HepG2 (cell line): ENCODE measurements at regions not wholly inside any gene's neighbourhood (a gene's known extent, or its start where the extent isn't known, plus 50 kb on each side); places are given as distances from the start of the nearest gene placed in this dataset.

ENCODE experiments used
- ATAC-seq: fragments of 200-7000 bp; cut with Tn5 transposase; 3 replicates; pipeline ENCODE4 v1.9.1; 2020; ENCODE audit warnings: mild to moderate bottlenecking, moderate library complexity
- BruUV-seq: library from RNA; stranded (reverse); fragments of 400-500 nt; replicated peaks from 2 replicates; lab custom pipeline; 2021; lab: Mats Ljungman, UMichigan
- CTCF ChIA-PET: fragments of 300-600 bp; formaldehyde crosslinking; extraction: SDS; loops from one replicate; lab custom pipeline; 2021; ENCODE audit warnings: low total read pairs, inconsistent platforms, low intra/inter-chr PET ratio; lab: Yijun Ruan, JAX
- POLR2A ChIA-PET: fragments of 350-600 bp; sonication (Branson Sonifier 250); formaldehyde crosslinking; loops from one replicate; lab custom pipeline; 2020; ENCODE audit warnings: antibody characterized with exemption, inconsistent platforms; lab: Yijun Ruan, JAX
- DNase-seq: peaks from one replicate; pipeline ENCODE4 v3.0.0-alpha.2; 2015; ENCODE audit warnings: low spot score
- FAIRE-seq: peaks from 3 replicates; lab custom pipeline; 2011; peaks lifted over from hg19 to GRCh38; lab: Jason Lieb, UNC
- H2AFZ ChIP-seq: one replicate; pipeline ENCODE4 v1.6.1; 2011; ENCODE audit warnings: low read length, inconsistent platforms
- H3K27ac ChIP-seq: fragments of 300-600 bp; 3 replicates; pipeline ENCODE4 v1.8.0; 2011; ENCODE audit warnings: mixed run types, mild to moderate bottlenecking, mixed read lengths, low read length, inconsistent platforms; ENCODE audit not compliant: insufficient read depth; ENCODE audit errors: extremely low read length
- H3K27me3 ChIP-seq, 2 experiments: fragments of 200-600 bp in 1 of 2; 2 replicates in 1 of 2; 3 replicates in 1 of 2; pipeline versions ENCODE4 v1.6.0 to v1.8.0; 2011; ENCODE audit warnings: low read length in 2 of 2, mild to moderate bottlenecking in 2 of 2, moderate library complexity in 2 of 2, inconsistent platforms in 1 of 2; ENCODE audit not compliant: insufficient read depth in 2 of 2, control insufficient read depth in 1 of 2
- H3K36me3 ChIP-seq, 2 experiments: fragments of 200-600 bp in 1 of 2; replicated peaks in 1 of 2; 2 replicates in 1 of 2; 3 replicates in 1 of 2; pipeline versions ENCODE4 v1.5.1 to v1.8.0; 2011; ENCODE audit warnings: low read length in 2 of 2, inconsistent platforms in 1 of 2; ENCODE audit not compliant: insufficient read depth in 2 of 2, control insufficient read depth in 1 of 2
- H3K4me1 ChIP-seq: 2 replicates; pipeline ENCODE4 v1.5.1; 2012; ENCODE audit warnings: low read length, inconsistent platforms; ENCODE audit not compliant: insufficient read depth
- H3K4me2 ChIP-seq: 2 replicates; pipeline ENCODE4 v1.6.0; 2011; ENCODE audit warnings: low read depth, low read length, inconsistent platforms
- H3K4me3 ChIP-seq, 3 experiments: fragments of 200-600 bp in 1 of 3; sonication (generic), shearing (Covaris generic) in 1 of 3; replicated peaks in 1 of 3; 2 replicates each; pipeline ENCODE4 v1.5.1; 2011 to 2016; ENCODE audit warnings: low read length in 3 of 3, inconsistent platforms in 2 of 3, low read depth in 2 of 3, mild to moderate bottlenecking in 2 of 3, control low read depth in 1 of 3, mixed read lengths in 1 of 3; ENCODE audit not compliant: insufficient read depth in 1 of 3
- H3K79me2 ChIP-seq: one replicate; pipeline ENCODE4 v1.6.1; 2011; ENCODE audit warnings: low read length, inconsistent platforms; ENCODE audit not compliant: insufficient read depth
- H3K9ac ChIP-seq: 2 replicates; pipeline ENCODE4 v1.6.0; 2011; ENCODE audit warnings: mild to moderate bottlenecking, low read depth, low read length, inconsistent platforms; ENCODE audit not compliant: insufficient read depth
- H3K9me3 ChIP-seq: 2 replicates; pipeline ENCODE4 v1.5.1; 2012; ENCODE audit warnings: mild to moderate bottlenecking, low read length
- H4K20me1 ChIP-seq: 2 replicates; pipeline ENCODE4 v1.6.0; 2011; ENCODE audit warnings: inconsistent platforms, mild to moderate bottlenecking, low read length, moderate library complexity; ENCODE audit not compliant: insufficient read depth
- CHD4 ChIP-seq: fragments of 200-600 bp; sonication (generic); IDR thresholded peaks from 2 replicates; pipeline ENCODE4 v1.7.0; 2017; ENCODE audit warnings: mild to moderate bottlenecking, low read length, borderline replicate concordance
- GLI4 ChIP-seq: sonication (generic); formaldehyde crosslinking; IDR thresholded peaks from 2 replicates; pipeline ENCODE4 v1.5.1; 2020; ENCODE audit warnings: missing genetic modification reagents, mild to moderate bottlenecking, moderate library complexity, borderline replicate concordance
- KDM5B ChIP-seq: sonication (generic); formaldehyde crosslinking; IDR thresholded peaks from 2 replicates; pipeline ENCODE4 v1.4.0; 2020; ENCODE audit warnings: missing genetic modification reagents, mild to moderate bottlenecking, borderline replicate concordance
- MAX ChIP-seq: IDR thresholded peaks from 2 replicates; pipeline ENCODE4 v1.6.1; 2012; ENCODE audit warnings: inconsistent platforms
- MEF2D ChIP-seq: sonication (generic); formaldehyde crosslinking; IDR thresholded peaks from 2 replicates; pipeline ENCODE4 v1.5.1; 2020; ENCODE audit warnings: mild to moderate bottlenecking, missing genetic modification reagents
- NFE2L1 ChIP-seq: sonication (generic); formaldehyde crosslinking; IDR thresholded peaks from 2 replicates; pipeline ENCODE4 v1.4.0; 2020; ENCODE audit warnings: missing genetic modification reagents, mild to moderate bottlenecking, borderline replicate concordance
- NFIC ChIP-seq: IDR thresholded peaks from 2 replicates; pipeline ENCODE4 v1.6.1; 2012; ENCODE audit warnings: mild to moderate bottlenecking, low read length, inconsistent platforms
- NR2F6 ChIP-seq, 2 experiments: IDR thresholded peaks; 2 replicates each; pipeline ENCODE4 v1.6.1; 2016; ENCODE audit warnings: antibody characterized with exemption in 1 of 2, mild to moderate bottlenecking in 1 of 2
- SKIL ChIP-seq: sonication (generic); formaldehyde crosslinking; IDR thresholded peaks from 2 replicates; pipeline ENCODE4 v1.8.0; 2022; ENCODE audit warnings: missing genetic modification reagents, mild to moderate bottlenecking, moderate library complexity, borderline replicate concordance
- SSRP1 ChIP-seq: IDR thresholded peaks from 2 replicates; pipeline ENCODE4 v1.6.1; 2016; ENCODE audit warnings: control low read depth
- TRIM22 ChIP-seq: fragments of 450-650 bp; IDR thresholded peaks from 2 replicates; pipeline ENCODE4 v1.6.1; 2017
- ZNF296 ChIP-seq: sonication (generic); formaldehyde crosslinking; conservative IDR thresholded peaks from 2 replicates; pipeline ENCODE4 v1.5.0; 2020; ENCODE audit warnings: mild to moderate bottlenecking, missing genetic modification reagents
- ZNF451 ChIP-seq: sonication (generic); formaldehyde crosslinking; IDR thresholded peaks from 2 replicates; pipeline ENCODE4 v1.5.0; 2020; ENCODE audit warnings: mild to moderate bottlenecking, missing genetic modification reagents
- ZNF557 ChIP-seq: sonication (generic); formaldehyde crosslinking; IDR thresholded peaks from 2 replicates; pipeline ENCODE4 v1.4.0; 2020; ENCODE audit warnings: missing genetic modification reagents
- ZNF597 ChIP-seq: sonication (generic); formaldehyde crosslinking; IDR thresholded peaks from 2 replicates; pipeline ENCODE4 v1.5.0; 2020; ENCODE audit warnings: missing genetic modification reagents
- ZNF678 ChIP-seq: sonication (generic); formaldehyde crosslinking; IDR thresholded peaks from 2 replicates; pipeline ENCODE4 v1.4.0; 2020; ENCODE audit warnings: mild to moderate bottlenecking, missing genetic modification reagents
- WGBS: methylation state at CpG from one replicate; pipeline ENCODE4 v1.1.6; 2017; ENCODE audit warnings: low lambda C conversion rate; 5-methylcytosine and 5-hydroxymethylcytosine counted together
- in situ Hi-C: cut with HindIII; loops from 2 replicates; pipeline ENCODE4 v1.10.0; 2017; ENCODE audit warnings: low pct_unique_long_range_greater_than_20kb; ENCODE audit not compliant: extremely low pct_ligation_motif_present
- intact Hi-C: fragments of 100-400 bp; cut with micrococcal nuclease; formaldehyde crosslinking; loops from one replicate; pipeline ENCODE4 v1.10.0; 2022; ENCODE audit not compliant: unreplicated experiment

GRCh38 chr15:26082221-26083109 lies 219.3 kb upstream of the ATP10A start (continued):
- TF ChIP-seq SKIL (no peak), TRIM22 (no peak), MEF2D (CRISPR knock-in tag) (0 out of 2 replicates have a peak, but pooled peaks have one; percentile 11), KDM5B (CRISPR knock-in tag) (peak; percentile 79; the same call in 1 of the 2 replicates)

GRCh38 chr15:26081758-26082220 lies 218.7 kb upstream of the ATP10A start:
- Histone ChIP-seq H3K27me3 (no peaks in the 10 kb centered on the region; a peak in 1 of 5 replicates), H4K20me1 (no peaks in the 10 kb centered on the region), H3K4me2 (peak overlapping the region; percentile 84), H3K79me2 (no peaks in the 10 kb centered on the region), H3K9ac (no peak overlapping the region), H3K4me1 (peaks cover 15% of the 10 kb centered on the region), H3K27ac (no peak overlapping the region), H3K9me3 (no peaks in the 10 kb centered on the region; the same call in 1 of the 2 replicates), H3K36me3 (no peaks in the 10 kb centered on the region), H3K4me3 (peak overlapping the region in 1 of 3 experiments; percentile 36; a peak in 3 of 6 replicates), H2AFZ (no peak overlapping the region)
- no peak for ATAC-seq
- no peak for FAIRE-seq
- TF ChIP-seq MAX, result no peak
- TF ChIP-seq ZNF678, result no peak
- no peak for TF ChIP-seq GLI4
- peak; percentile 20; the same call in 1 of the 2 replicates for TF ChIP-seq NR2F6 (IDR thresholded peaks at IDR 0.05)
- TF ChIP-seq NR2F6 (CRISPR knock-in tag; IDR thresholded peaks at IDR 0.05), result no peak
- no peak for TF ChIP-seq ZNF451
- 0 out of 2 replicates have a peak, but pooled peaks have one; percentile 34 for TF ChIP-seq NFIC
- peak; percentile 95; the same call in 1 of the 2 replicates for TF ChIP-seq SSRP1 (CRISPR knock-in tag)
- no peak for TF ChIP-seq ZNF597 (CRISPR knock-in tag)
- TF ChIP-seq ZNF557 (CRISPR knock-in tag), result no peak
- no peak for TF ChIP-seq ZNF296
- TF ChIP-seq CHD4, result peak; percentile 45; the same call in 1 of the 2 replicates
- no peak for TF ChIP-seq NFE2L1 (CRISPR knock-in tag)
- DNase-seq, result peak; percentile 2
- ChIA-PET CTCF (no interaction called here), POLR2A (no interaction called here)
- 12% methylated on average over 10 of the region's 10 CpGs for WGBS
- BruUV-seq, result no TSS peak
- intact Hi-C loops (no loop called here), in situ Hi-C loops (no loop called here)
